Kidney tubule cell (primary cell): ENCODE measurements at regions not wholly inside any gene's neighbourhood (a gene's known extent, or its start where the extent isn't known, plus 50 kb on each side); places are given as distances from the start of the nearest gene placed in this dataset.

Experiments used
- DNase-seq: peaks from one replicate; pipeline ENCODE4 v3.0.0-alpha.2; 2018; ENCODE audit warnings: low spot score

GRCh38 chr10:8229153-8229552, 174.7 kb downstream of the GATA3 start:
- DNase-seq = no peak

DNA sequence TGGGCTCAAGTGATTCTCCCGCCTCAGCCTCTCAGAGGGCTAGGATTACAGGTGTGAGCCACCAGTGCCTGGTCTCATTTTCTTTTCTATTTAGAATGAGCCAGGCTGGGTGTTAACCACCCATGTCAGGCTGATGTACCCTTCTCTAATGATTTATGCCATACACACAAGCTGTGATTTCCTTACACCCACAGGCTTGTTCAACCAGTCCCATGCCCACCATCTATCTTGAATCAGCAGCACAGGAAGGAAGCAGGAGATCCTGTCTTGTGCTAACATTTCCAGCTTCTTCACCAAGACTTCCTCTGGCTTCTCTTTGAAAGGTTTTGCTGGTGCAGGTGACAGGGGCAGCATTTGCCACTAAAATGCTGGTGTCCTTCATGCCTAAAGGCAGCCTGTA, 176.4 kb downstream of the GATA3 start:
- DNase-seq = no peak

DNA sequence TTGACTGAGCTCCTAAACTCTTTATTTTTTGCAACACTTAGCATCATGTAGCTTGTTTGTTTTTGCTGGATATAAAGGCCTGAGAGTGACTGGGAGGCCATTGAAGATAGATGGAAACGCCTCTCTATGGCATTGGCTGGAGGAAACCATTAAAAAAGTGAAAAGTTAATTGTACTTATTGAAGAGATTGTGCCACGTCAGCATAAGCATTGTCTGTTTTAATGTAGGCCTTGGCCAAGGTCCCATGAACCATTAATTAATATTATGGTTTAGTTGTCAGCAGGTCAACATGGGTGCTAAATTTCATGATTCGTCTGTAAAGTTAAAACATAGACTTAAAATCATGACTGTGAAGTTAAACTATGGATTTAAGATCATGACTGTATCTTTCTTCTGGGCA, 178.6 kb downstream of the GATA3 start:
- DNase-seq = no peak

DNA sequence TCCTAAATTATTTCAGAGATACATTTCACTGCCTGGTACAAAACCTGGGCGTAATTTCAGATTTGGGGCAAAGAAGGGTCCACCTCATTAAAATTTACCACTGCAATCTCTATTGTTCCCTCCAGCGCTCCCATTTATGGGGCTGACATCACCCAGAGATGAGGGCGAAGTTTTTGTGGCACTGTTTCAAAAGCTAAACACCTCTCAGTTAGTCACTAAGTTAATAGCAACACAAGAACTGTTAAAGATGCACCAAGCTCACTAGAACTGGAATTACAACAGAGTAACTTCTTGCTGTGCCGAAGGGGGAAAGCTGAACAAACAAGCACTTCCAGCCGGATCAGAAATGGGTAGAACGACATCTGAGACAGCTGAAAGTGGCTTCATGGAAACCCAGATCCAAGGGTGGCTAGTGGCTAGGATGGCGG, 179.4 kb downstream of the GATA3 start:
- no peak for DNase-seq

DNA sequence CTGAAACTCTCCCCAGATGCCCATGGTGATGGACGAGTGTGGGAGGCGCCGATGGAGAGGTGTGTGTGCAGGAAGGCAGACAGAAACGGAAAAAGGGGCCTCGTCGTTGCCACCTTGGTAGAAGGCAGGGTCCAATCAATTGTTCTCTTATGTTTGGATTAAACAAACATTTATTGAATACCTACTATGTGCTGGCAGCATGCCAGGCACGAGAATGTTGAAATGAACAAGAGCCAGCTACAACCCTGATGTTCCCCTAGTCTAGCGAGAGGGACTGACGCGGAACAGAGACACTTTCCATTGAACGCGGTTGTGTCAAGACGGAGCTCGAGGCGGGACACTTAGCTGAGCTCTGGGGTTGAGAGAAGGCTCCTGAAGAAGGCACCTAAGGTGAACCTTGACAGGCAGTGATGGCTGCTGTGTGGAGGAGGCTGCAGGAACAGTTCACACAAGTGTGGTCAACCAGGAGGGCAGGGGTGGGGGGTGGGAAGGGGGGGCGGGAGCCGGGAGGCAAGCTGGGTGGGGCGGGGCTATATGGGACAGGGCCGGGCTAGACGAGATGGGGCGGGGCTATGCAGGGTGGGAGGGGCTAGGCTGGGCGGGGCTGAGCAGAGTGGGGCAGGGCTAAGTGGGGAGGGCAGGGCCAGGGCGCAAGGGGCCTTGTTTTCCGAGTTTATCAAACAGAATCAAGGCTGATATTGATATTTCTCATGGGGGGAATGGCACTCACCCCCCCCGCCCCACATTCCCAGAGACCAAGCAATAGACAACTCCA, 181.0 kb downstream of the GATA3 start:
- no peak for DNase-seq

DNA sequence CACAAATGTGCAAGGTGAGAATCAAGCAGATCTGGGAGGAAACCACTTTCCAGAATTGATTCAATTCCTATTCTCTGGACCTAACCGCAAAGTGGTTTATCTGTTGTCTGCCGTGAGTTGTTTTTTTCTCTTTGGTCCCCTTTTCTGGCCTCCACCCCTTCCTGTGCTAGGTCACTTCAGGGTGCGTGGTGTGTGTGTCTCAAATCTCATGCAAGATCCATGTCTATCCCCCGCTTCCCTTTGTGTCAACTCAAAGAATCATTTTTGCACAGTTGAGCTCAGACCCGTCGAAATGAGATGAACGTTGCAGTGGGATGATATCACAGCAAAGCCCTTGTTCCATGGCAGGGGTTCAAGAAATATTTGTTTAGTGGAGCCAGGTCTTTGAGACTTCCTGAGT, 184.5 kb downstream of the GATA3 start:
- DNase-seq = no peak

- DNase-seq = no peak
Observed at GRCh38 chr10:8240861-8241260, 186.4 kb downstream of the GATA3 start.

- DNase-seq = no peak
Observed at GRCh38 chr10:8242295-8242872, 187.9 kb downstream of the GATA3 start.

- no peak for DNase-seq
Observed at GRCh38 chr10:8245131-8245813, 190.8 kb downstream of the GATA3 start.

DNA sequence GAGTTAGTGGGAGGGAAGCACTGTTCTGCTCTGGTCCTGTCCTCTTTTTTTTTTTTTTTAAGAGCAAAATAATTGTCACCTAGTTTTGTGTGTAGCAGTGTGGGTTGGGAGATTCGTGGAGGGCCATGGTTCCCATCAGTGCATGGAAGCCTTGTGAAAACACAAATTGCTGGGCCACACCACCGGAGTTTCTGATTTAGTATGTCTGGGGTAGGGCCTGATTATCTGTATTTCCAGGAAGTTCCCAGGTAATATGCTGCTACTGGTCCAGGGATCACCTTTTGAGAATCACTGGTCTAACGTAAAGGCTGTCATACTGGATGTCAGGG, 191.3 kb downstream of the GATA3 start:
- no peak for DNase-seq

GRCh38 chr10:8246548-8246947, 192.1 kb downstream of the GATA3 start:
- DNase-seq = no peak

DNA sequence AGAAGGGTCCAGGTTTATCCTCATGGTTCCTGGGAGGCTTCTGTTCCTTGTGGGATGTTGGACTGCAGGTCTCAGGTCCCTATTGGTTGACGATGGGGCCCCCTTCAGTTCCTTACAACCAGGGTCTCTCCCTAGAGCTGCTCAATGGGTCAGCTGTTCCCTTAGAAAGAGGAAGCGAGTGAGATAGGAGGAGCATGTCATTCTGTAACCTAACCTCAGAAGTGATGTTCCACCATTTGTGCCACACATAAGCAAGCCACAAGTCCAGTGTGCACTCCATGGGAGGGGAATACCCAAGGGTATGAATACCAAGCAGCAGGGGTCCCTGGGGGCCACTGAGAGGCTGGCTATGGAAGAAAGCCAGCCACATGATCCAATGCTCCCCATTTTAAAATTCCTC, 192.7 kb downstream of the GATA3 start:
- no peak for DNase-seq

GRCh38 chr10:8248868-8249267, 194.4 kb downstream of the GATA3 start:
- DNase-seq = no peak

DNA sequence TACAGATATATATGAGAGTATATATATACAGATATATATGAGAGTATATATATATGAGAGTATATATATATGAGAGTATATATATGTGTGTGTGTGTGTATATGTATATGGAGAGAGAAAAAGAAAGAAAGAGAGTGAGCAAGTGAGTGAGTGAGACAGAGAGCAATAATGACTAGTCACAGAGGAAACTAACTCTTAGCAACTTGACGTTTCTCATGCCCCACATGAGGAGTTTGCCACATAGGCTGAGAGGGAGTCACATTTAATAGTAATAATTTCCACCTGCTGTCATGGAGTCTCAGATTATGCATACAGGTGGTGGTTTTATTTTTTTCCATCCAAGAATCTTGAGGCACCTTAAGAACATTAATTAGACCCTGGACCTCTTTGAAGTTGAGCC, 199.9 kb downstream of the GATA3 start:
- no peak for DNase-seq

DNA sequence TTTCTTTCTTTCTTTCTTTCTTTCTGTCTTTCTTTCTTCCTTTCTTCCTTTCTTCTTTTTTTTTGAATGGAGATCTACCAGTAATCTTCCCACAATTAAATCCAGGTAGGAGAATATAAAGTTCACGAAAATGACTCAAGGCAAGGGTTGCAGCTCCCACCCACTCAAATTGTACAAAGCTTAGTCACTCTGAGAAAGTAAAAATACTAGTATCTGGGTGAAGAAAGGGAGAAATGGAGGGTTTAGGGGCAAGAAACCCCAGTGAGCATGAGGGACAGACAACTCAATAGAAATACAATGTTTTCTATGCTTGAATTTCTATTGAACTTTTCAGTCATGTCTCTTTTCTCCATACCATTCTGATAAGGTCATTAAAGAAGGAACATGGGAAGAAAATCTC, 200.8 kb downstream of the GATA3 start:
- DNase-seq = no peak

GRCh38 chr10:8260645-8261044, 206.2 kb downstream of the GATA3 start:
- no peak for DNase-seq

DNA sequence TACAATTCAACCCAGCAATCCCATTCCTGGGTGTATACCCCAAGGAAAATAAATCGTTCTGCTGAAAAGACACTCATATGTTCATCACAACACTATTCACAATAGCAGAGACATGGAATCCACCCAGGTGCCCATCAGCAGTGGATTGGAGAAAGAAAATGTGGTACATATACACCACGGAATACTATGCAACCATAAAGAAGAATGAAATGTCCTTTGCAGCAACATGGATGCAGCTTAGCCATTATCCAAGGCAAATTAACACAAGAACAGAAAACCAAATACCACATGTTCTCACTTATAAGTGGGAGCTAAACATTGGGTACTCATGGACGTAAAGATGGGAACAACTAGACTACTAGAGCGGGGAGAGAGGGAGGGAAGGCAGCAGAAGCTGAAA, 207.8 kb downstream of the GATA3 start:
- no peak for DNase-seq

DNA sequence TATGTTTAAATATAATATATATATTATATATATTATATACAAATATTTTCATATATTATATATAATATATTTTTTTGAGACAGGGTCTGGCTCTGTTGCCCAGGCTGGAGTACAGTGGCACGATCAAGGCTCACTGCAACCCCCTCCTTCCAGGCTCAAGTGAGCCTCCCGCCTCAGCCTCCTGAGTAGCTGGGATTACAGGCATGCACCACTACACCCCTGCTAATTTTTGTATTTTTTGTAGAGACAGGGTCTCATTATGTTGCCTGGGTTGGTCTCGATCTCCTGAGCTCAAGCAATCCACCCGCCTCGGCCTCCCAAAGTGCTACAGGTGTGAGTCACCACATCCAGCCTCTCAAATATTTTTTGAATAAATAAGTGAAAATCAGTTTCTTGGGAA, 215.5 kb downstream of the GATA3 start:
- DNase-seq = no peak

DNA sequence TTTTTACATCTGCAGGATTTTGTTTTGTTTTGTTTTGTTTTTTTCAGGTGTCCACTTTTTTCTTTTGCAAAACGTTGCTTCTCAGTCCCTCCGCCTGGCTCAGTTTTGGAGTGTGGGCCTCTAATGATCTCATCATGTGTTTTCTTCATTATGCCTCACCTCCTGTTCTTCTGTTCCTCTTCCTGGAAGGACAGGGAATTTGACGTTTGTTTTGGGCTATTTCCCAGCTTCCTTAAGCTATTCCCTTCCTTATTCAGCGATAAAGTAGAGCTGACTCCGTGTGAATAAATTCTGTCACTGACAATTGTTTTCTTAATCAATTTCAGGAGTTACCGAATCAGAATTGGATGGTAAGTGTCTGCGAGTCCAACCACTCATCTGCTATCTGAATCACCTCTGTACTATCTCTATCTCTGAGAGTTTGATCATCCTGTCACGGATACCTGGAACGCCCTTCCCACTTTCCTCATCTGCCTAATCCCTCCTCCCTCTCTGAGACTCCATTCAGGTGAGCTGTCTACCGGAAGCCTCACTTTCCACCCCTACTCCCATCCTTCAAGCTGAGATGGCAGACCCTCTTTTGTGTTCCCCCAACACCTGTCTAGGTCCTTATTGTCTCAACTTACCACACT, 218.4 kb downstream of the GATA3 start:
- no peak for DNase-seq

DNA sequence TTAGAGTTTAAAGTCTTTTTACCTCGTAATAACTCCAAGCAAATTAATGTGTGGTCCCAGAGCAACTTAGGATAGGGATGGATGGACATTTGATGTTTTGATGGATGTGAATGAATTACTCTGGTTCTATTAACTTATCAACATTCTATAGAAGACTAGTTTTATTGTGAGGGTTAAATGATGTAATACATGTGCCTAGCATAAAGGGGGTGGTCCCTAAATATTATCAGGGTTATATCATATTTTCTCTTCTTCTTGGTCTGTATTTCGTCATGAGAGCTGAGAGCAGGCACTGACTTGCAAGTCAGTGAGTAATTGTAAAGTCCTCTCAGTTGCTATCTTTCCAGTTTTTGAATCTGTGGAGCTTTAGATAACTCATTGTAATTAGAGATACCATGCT, 219.3 kb downstream of the GATA3 start:
- no peak for DNase-seq

GRCh38 chr10:8275911-8276310, 221.4 kb downstream of the GATA3 start:
- no peak for DNase-seq

- no peak for DNase-seq
Observed at GRCh38 chr10:8278099-8278498, 223.6 kb downstream of the GATA3 start.

DNA sequence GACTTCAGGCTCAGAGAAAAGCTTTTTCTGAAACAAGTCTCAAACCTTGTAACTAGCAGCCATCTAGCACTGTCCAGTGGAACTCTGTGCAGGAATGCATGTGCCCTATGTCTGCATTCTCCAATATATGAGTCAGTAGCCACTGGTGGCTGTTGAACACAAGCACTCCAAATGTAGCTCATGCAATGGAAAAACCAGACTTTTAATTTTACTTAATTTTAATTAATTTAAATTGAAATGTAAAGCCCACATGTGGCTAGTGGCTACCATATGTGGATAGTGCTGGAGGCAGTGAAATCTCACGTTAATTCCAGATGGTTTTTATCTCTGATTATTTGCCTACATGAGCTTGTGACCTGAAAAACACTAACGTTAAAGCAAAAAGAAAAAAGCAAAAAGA, 225.1 kb downstream of the GATA3 start:
- peak; percentile 62 for DNase-seq
